CD4-positive, CD25-positive, alpha-beta regulatory T cell (primary cell): ENCODE measurements at regions not wholly inside any gene's neighbourhood (a gene's known extent, or its start where the extent isn't known, plus 50 kb on each side); places are given as distances from the start of the nearest gene placed in this dataset.
A peak's percentile ranks its signal among the peaks of the same experiment; 100 is the strongest.

ENCODE experiments used
- ATAC-seq, 2 donors: fragments of 150-1000 bp; cut with Tn5 transposase; one replicate each; pipeline ENCODE4 v1.10.0; 2021; ENCODE audit warnings: low read depth in 2 of 2, moderate number of reproducible peaks in 2 of 2, moderate library complexity in 1 of 2
- DNase-seq, 3 donors: peaks; one replicate each; pipeline versions ENCODE4 v3.0.0 to v3.0.0-alpha.2; 2012 to 2022; ENCODE audit warnings: mixed read lengths in 1 of 3
- H3K27ac ChIP-seq: one replicate; pipeline ENCODE4 v1.7.0; 2013; ENCODE audit warnings: mild to moderate bottlenecking, low read length; ENCODE audit not compliant: insufficient read depth, poor library complexity, severe bottlenecking
- H3K27me3 ChIP-seq: one replicate; pipeline ENCODE4 v1.7.0; 2013; ENCODE audit warnings: low read length; ENCODE audit not compliant: control insufficient read depth, insufficient read depth
- H3K36me3 ChIP-seq: one replicate; pipeline ENCODE4 v1.7.0; 2013; ENCODE audit warnings: mild to moderate bottlenecking, low read length, moderate library complexity; ENCODE audit not compliant: control insufficient read depth, insufficient read depth
- H3K4me1 ChIP-seq: 2 replicates; pipeline ENCODE4 v1.7.0; 2013; ENCODE audit warnings: mild to moderate bottlenecking, low read length; ENCODE audit not compliant: insufficient read depth, control insufficient read depth, poor library complexity, severe bottlenecking
- H3K4me3 ChIP-seq: one replicate; pipeline ENCODE4 v1.7.0; 2013; ENCODE audit warnings: low read depth, mild to moderate bottlenecking, low read length, moderate library complexity
- H3K9me3 ChIP-seq, 2 experiments: 1 replicate in 1 of 2; 2 replicates in 1 of 2; pipeline ENCODE4 v1.7.0; 2013; ENCODE audit warnings: low read length in 2 of 2, mild to moderate bottlenecking in 1 of 2, moderate library complexity in 1 of 2; ENCODE audit not compliant: control insufficient read depth in 2 of 2
- H3K27ac Mint-ChIP-seq, 3 donors: one replicate each; pipeline ENCODE4 v1.8.0; 2020 to 2022; ENCODE audit warnings: mild to moderate bottlenecking in 3 of 3, mixed read lengths in 3 of 3, moderate library complexity in 2 of 3
- H3K27me3 Mint-ChIP-seq: one replicate; pipeline ENCODE4 v1.8.0; 2022; ENCODE audit warnings: mild to moderate bottlenecking, mixed read lengths
- H3K36me3 Mint-ChIP-seq: one replicate; pipeline ENCODE4 v1.8.0; 2020; ENCODE audit warnings: mixed read lengths
- H3K4me1 Mint-ChIP-seq, 4 donors: one replicate each; pipeline ENCODE4 v1.8.0; 2020 to 2022; ENCODE audit warnings: mixed read lengths in 4 of 4, mild to moderate bottlenecking in 1 of 4
- H3K4me3 Mint-ChIP-seq, 4 donors: one replicate each; pipeline ENCODE4 v1.8.0; 2020 to 2022; ENCODE audit warnings: mild to moderate bottlenecking in 4 of 4, mixed read lengths in 4 of 4, moderate library complexity in 3 of 4
- H3K9me3 Mint-ChIP-seq, 7 donors: one replicate each; pipeline ENCODE4 v1.8.0; 2020 to 2022; ENCODE audit warnings: mixed read lengths in 7 of 7, mild to moderate bottlenecking in 3 of 7, moderate library complexity in 2 of 7

- Mint-ChIP-seq H3K27me3 (peaks cover 17% of the 10 kb centered on the region), H3K9me3 (peaks cover 0 to 2% (median 0%) of the 10 kb centered on the region in 7 donors)
- no peak for ATAC-seq
Observed at GRCh38 chr18:57202881-57203280, 56.0 kb downstream of the BOD1L2 start.

GRCh38 chr18:57205641-57206040 lies 58.8 kb downstream of the BOD1L2 start:
- Mint-ChIP-seq H3K4me1 (peaks cover 0 to 9% (median 7%) of the 10 kb centered on the region in 4 donors), H3K4me3 (no peak overlapping the region), H3K27ac (no peak overlapping the region), H3K36me3 (no peaks in the 10 kb centered on the region), H3K9me3 (peaks cover 0 to 2% (median 0%) of the 10 kb centered on the region in 7 donors), H3K27me3 (peaks cover 19% of the 10 kb centered on the region)
- Histone ChIP-seq H3K36me3 (no peaks in the 10 kb centered on the region), H3K27ac (no peak overlapping the region), H3K27me3 (no peaks in the 10 kb centered on the region), H3K4me1 (no peaks in the 10 kb centered on the region), H3K4me3 (no peak overlapping the region), H3K9me3 (no peaks in the 10 kb centered on the region)
- no peak for DNase-seq
- no peak for ATAC-seq

More at GRCh38 chr18:57202881-57203280, 56.0 kb downstream of the BOD1L2 start:
- Histone ChIP-seq H3K4me1 (no peaks in the 10 kb centered on the region), H3K36me3 (no peaks in the 10 kb centered on the region), H3K9me3 (no peaks in the 10 kb centered on the region), H3K27me3 (peaks cover 2% of the 10 kb centered on the region), H3K27ac (no peak overlapping the region), H3K4me3 (no peak overlapping the region)
- Mint-ChIP-seq H3K36me3 (no peaks in the 10 kb centered on the region), H3K27ac (no peak overlapping the region), H3K4me3 (no peak overlapping the region), H3K4me1 (peaks cover 0 to under 1% (median under 1%) of the 10 kb centered on the region in 4 donors)
- DNase-seq: no peak

- Mint-ChIP-seq H3K9me3 (peaks cover 0 to 5% (median 0%) of the 10 kb centered on the region in 7 donors), H3K27me3 (peaks cover 18% of the 10 kb centered on the region), H3K4me1 (peaks cover 0 to 9% (median 7%) of the 10 kb centered on the region in 4 donors), H3K4me3 (no peak overlapping the region), H3K36me3 (no peaks in the 10 kb centered on the region), H3K27ac (no peak overlapping the region)
- DNase-seq: no peak
- Histone ChIP-seq H3K4me3 (no peak overlapping the region), H3K4me1 (no peaks in the 10 kb centered on the region), H3K27me3 (peaks cover 2% of the 10 kb centered on the region), H3K9me3 (no peaks in the 10 kb centered on the region), H3K27ac (no peak overlapping the region), H3K36me3 (no peaks in the 10 kb centered on the region)
- ATAC-seq: no peak
Observed at GRCh38 chr18:57207124-57207916, 60.4 kb downstream of the BOD1L2 start.

- H3K4me3 Mint-ChIP-seq: no peak overlapping the region
- no peak overlapping the region for H3K27ac Mint-ChIP-seq
- Histone ChIP-seq H3K4me1 (no peaks in the 10 kb centered on the region), H3K27ac (no peak overlapping the region), H3K4me3 (no peak overlapping the region), H3K27me3 (peaks cover 2% of the 10 kb centered on the region), H3K36me3 (no peaks in the 10 kb centered on the region), H3K9me3 (no peaks in the 10 kb centered on the region)
- H3K4me1 Mint-ChIP-seq: peaks cover 0 to 9% (median 7%) of the 10 kb centered on the region in 4 donors
- peaks cover 0 to 5% (median 0%) of the 10 kb centered on the region in 7 donors for H3K9me3 Mint-ChIP-seq
- ATAC-seq (no peak), DNase-seq (no peak)
- peaks cover 22% of the 10 kb centered on the region for H3K27me3 Mint-ChIP-seq
- no peaks in the 10 kb centered on the region for H3K36me3 Mint-ChIP-seq
Observed at GRCh38 chr18:57208047-57208446, 61.2 kb downstream of the BOD1L2 start.

- Histone ChIP-seq H3K4me1 (no peaks in the 10 kb centered on the region), H3K4me3 (peak overlapping the region; percentile 24), H3K36me3 (no peaks in the 10 kb centered on the region), H3K9me3 (no peaks in the 10 kb centered on the region), H3K27ac (no peak overlapping the region), H3K27me3 (peaks cover 5% of the 10 kb centered on the region)
- DNase-seq: peak in 1 of 3 donors; percentile 2
- Mint-ChIP-seq H3K4me3 (peak overlapping the region in 2 of 4 donors; percentile 52 to 66), H3K27me3 (peaks cover 21% of the 10 kb centered on the region), H3K36me3 (no peaks in the 10 kb centered on the region), H3K9me3 (peaks cover 0 to 5% (median 0%) of the 10 kb centered on the region in 7 donors), H3K4me1 (peaks cover 0 to 9% (median 7%) of the 10 kb centered on the region in 4 donors), H3K27ac (peak overlapping the region in 1 of 3 donors; percentile 34)
- no peak for ATAC-seq
Observed at GRCh38 chr18:57209713-57210106, 62.8 kb downstream of the BOD1L2 start.

GRCh38 chr18:57210107-57210715 lies 63.3 kb downstream of the BOD1L2 start:
- Mint-ChIP-seq H3K27me3 (peaks cover 21% of the 10 kb centered on the region), H3K9me3 (peaks cover 0 to 4% (median 0%) of the 10 kb centered on the region in 7 donors), H3K4me1 (peaks cover 0 to 9% (median 7%) of the 10 kb centered on the region in 4 donors), H3K27ac (no peak overlapping the region), H3K36me3 (no peaks in the 10 kb centered on the region), H3K4me3 (peak overlapping the region in 3 of 4 donors; percentile 2 to 66 (median 52))
- no peaks in the 10 kb centered on the region for H3K9me3 ChIP-seq
- H3K27ac ChIP-seq: no peak overlapping the region
- H3K27me3 ChIP-seq: peaks cover 5% of the 10 kb centered on the region
- no peaks in the 10 kb centered on the region for H3K36me3 ChIP-seq
- no peak for ATAC-seq
- H3K4me1 ChIP-seq: no peaks in the 10 kb centered on the region
- DNase-seq: no peak
- peak overlapping the region; percentile 24 for H3K4me3 ChIP-seq

GRCh38 chr18:57210716-57211411 lies 64.0 kb downstream of the BOD1L2 start:
- Mint-ChIP-seq H3K4me1 (peaks cover 0 to 9% (median 7%) of the 10 kb centered on the region in 4 donors), H3K36me3 (no peaks in the 10 kb centered on the region), H3K9me3 (peaks cover 0 to 4% (median 0%) of the 10 kb centered on the region in 7 donors), H3K27me3 (peaks cover 21% of the 10 kb centered on the region), H3K27ac (no peak overlapping the region), H3K4me3 (no peak overlapping the region)
- Histone ChIP-seq H3K27me3 (peaks cover 5% of the 10 kb centered on the region), H3K4me3 (no peak overlapping the region), H3K36me3 (no peaks in the 10 kb centered on the region), H3K9me3 (no peaks in the 10 kb centered on the region), H3K4me1 (no peaks in the 10 kb centered on the region), H3K27ac (no peak overlapping the region)
- no peak for DNase-seq
- ATAC-seq: no peak
